DND-41 (cell line): ENCODE measurements at regions not wholly inside any gene's neighbourhood (a gene's known extent, or its start where the extent isn't known, plus 50 kb on each side); places are given as distances from the start of the nearest gene placed in this dataset.
"Not testable (repeated sequence)": the region's sequence is repeated elsewhere in the genome, so short reads cannot be mapped to it uniquely, and the experiment has no call there.

ENCODE experiments used
- ATAC-seq: fragments of 200-7000 bp; cut with Tn5 transposase; 3 replicates; pipeline ENCODE4 v1.9.1; 2021; ENCODE audit warnings: low read depth; ENCODE audit not compliant: insufficient read depth
- DNase-seq: peaks from one replicate; pipeline ENCODE4 v3.0.0-alpha.2; 2020
- H2AFZ ChIP-seq: 2 replicates; pipeline ENCODE4 v1.6.0; 2012; ENCODE audit warnings: low read depth, low read length
- H3K27ac ChIP-seq: 2 replicates; pipeline ENCODE4 v1.5.1; 2012; ENCODE audit warnings: low read length, inconsistent platforms
- H3K27me3 ChIP-seq: fragments of 200-600 bp; sonication (generic); 2 replicates; pipeline ENCODE4 v1.6.0; 2012; ENCODE audit warnings: low read length, mild to moderate bottlenecking, inconsistent platforms; ENCODE audit not compliant: insufficient read depth, poor library complexity
- H3K36me3 ChIP-seq: 2 replicates; pipeline ENCODE4 v1.5.1; 2012; ENCODE audit warnings: low read length, inconsistent platforms; ENCODE audit not compliant: insufficient read depth
- H3K4me1 ChIP-seq: 2 replicates; pipeline ENCODE4 v1.5.1; 2012; ENCODE audit warnings: mild to moderate bottlenecking, low read length; ENCODE audit not compliant: insufficient read depth
- H3K4me2 ChIP-seq: 2 replicates; pipeline ENCODE4 v1.6.0; 2012; ENCODE audit warnings: mild to moderate bottlenecking, moderate library complexity, low read length, inconsistent platforms; ENCODE audit not compliant: insufficient read depth
- H3K4me3 ChIP-seq, 2 experiments: fragments of 200-600 bp in 1 of 2; shearing (Covaris generic) in 1 of 2; 2 replicates each; pipeline ENCODE4 v1.5.1; 2012 to 2016; ENCODE audit warnings: inconsistent platforms in 2 of 2, low read length in 2 of 2, mild to moderate bottlenecking in 2 of 2, low read depth in 1 of 2, moderate library complexity in 1 of 2
- H3K79me2 ChIP-seq: 2 replicates; pipeline ENCODE4 v1.6.0; 2012; ENCODE audit warnings: low read length, inconsistent platforms; ENCODE audit not compliant: insufficient read depth
- H3K9ac ChIP-seq: 2 replicates; pipeline ENCODE4 v1.6.0; 2012; ENCODE audit warnings: low read depth, mild to moderate bottlenecking, inconsistent platforms, low read length, moderate library complexity
- H3K9me3 ChIP-seq: 2 replicates; pipeline ENCODE4 v1.5.1; 2012; ENCODE audit warnings: low read length, moderate library complexity, mild to moderate bottlenecking, inconsistent platforms; ENCODE audit not compliant: insufficient read depth, severe bottlenecking
- H4K20me1 ChIP-seq: 2 replicates; pipeline ENCODE4 v1.6.0; 2012; ENCODE audit warnings: low read length; ENCODE audit not compliant: insufficient read depth
- EZH2 ChIP-seq: IDR thresholded peaks from 3 replicates; pipeline ENCODE4 v1.6.1; 2012; ENCODE audit warnings: borderline replicate concordance, low read depth, mild to moderate bottlenecking, moderate library complexity, low read length, inconsistent platforms; ENCODE audit not compliant: severe bottlenecking
- TF ChIP-seq, protein P1 (sequence below): IDR thresholded peaks from 2 replicates; pipeline ENCODE4 v1.5.1; 2012; ENCODE audit warnings: borderline replicate concordance, low read length, moderate library complexity, mild to moderate bottlenecking; ENCODE audit not compliant: poor library complexity, severe bottlenecking; ENCODE audit errors: extremely low read depth

DNA sequence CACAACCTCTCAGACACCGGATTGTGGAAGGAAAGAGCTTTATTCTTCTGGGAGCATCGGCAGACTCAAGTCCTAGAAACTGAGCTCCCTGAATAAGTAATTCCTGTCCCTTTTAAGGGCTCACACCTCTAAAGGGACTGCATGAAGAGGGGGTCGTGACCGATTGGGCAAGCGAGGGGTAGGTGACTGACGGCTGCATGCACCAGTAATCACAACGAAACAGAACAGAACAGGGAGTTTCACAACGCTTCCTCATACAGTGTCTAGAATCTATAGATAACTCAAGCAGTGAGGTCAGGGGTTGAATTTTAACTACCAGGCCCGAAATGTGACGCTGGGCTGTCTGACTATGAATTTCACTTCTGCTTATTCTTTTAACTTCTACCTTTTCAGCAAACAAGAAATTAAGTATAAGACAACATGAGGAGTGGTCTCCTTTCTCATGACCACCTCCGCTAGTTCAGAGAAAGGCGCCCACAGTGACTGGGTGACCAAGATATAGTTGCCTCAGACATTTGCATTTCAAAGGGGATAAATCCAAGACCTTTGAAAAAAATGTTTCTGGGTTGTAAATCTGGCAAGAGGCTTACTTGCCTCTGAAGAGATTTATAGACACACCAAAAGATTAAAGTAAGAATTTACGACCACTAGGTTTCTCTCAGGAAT, 88.4 kb upstream of the ATF7IP2 start:
- H3K9ac ChIP-seq = no peak overlapping the region
- H3K27me3 ChIP-seq = no peaks in the 10 kb centered on the region
- H3K36me3 ChIP-seq = no peaks in the 10 kb centered on the region
- no peak overlapping the region for H3K4me3 ChIP-seq
- no peaks in the 10 kb centered on the region for H3K4me1 ChIP-seq
- H2AFZ ChIP-seq = no peak overlapping the region
- H3K27ac ChIP-seq = no peak overlapping the region
- no peaks in the 10 kb centered on the region for H3K9me3 ChIP-seq
- no peaks in the 10 kb centered on the region for H4K20me1 ChIP-seq
- no peak for ATAC-seq
- no peak for DNase-seq
- no peak overlapping the region for H3K4me2 ChIP-seq
- H3K79me2 ChIP-seq = no peaks in the 10 kb centered on the region
- TF ChIP-seq, protein P1, sequence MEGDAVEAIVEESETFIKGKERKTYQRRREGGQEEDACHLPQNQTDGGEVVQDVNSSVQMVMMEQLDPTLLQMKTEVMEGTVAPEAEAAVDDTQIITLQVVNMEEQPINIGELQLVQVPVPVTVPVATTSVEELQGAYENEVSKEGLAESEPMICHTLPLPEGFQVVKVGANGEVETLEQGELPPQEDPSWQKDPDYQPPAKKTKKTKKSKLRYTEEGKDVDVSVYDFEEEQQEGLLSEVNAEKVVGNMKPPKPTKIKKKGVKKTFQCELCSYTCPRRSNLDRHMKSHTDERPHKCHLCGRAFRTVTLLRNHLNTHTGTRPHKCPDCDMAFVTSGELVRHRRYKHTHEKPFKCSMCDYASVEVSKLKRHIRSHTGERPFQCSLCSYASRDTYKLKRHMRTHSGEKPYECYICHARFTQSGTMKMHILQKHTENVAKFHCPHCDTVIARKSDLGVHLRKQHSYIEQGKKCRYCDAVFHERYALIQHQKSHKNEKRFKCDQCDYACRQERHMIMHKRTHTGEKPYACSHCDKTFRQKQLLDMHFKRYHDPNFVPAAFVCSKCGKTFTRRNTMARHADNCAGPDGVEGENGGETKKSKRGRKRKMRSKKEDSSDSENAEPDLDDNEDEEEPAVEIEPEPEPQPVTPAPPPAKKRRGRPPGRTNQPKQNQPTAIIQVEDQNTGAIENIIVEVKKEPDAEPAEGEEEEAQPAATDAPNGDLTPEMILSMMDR = no peak
- no peak for TF ChIP-seq EZH2

DNA sequence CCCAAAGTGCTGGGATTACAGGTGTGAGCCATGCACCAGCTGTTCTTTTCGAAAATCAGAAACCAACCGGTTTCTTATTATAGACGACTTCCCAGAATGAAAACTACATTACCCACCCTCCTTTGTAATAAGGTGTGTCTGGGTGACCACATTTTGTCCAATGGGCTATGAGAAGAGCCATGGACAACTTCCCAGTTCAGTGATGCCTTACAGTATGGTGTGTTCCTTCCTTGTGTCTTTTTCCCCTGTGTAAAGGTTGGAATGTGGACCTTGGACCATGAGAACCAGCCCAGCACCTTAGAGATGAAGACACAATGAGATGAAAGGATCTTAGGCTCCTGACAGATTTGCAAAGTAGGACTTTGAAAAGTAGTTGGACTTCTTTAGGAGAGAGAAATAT, 85.0 kb upstream of the ATF7IP2 start:
- H3K27me3 ChIP-seq = no peaks in the 10 kb centered on the region
- no peaks in the 10 kb centered on the region for H4K20me1 ChIP-seq
- no peaks in the 10 kb centered on the region for H3K4me1 ChIP-seq
- no peaks in the 10 kb centered on the region for H3K36me3 ChIP-seq
- H3K4me2 ChIP-seq = no peak overlapping the region
- H3K27ac ChIP-seq = no peak overlapping the region
- no peaks in the 10 kb centered on the region for H3K9me3 ChIP-seq
- ATAC-seq = no peak
- no peaks in the 10 kb centered on the region for H3K79me2 ChIP-seq
- H3K4me3 ChIP-seq = no peak overlapping the region
- TF ChIP-seq, protein P1 = no peak
- no peak for TF ChIP-seq EZH2
- no peak for DNase-seq
- no peak overlapping the region for H3K9ac ChIP-seq
- no peak overlapping the region for H2AFZ ChIP-seq

DNA sequence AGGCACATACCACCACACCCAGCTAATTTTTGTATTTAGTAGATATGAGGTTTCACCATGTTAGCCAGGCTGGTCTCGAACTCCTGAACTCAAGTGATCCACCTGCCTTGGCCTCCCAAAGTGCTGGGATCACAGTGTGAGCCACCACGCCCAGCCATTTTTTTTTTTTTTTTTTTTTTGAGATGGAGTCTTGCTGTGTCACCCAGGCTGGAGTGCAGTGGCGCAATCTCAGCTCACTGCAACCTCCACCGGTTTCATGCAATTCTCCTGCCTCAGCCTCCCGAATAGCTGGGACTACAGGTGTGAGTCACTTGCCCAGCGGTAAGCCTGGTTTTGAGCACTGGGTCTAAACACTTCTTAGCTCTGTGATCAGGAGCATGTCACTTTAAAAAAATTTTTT, 84.3 kb upstream of the ATF7IP2 start:
- H2AFZ ChIP-seq, H3K4me3 ChIP-seq, H4K20me1 ChIP-seq, H3K9me3 ChIP-seq, H3K79me2 ChIP-seq, H3K9ac ChIP-seq, H3K4me1 ChIP-seq, H3K36me3 ChIP-seq, H3K27me3 ChIP-seq, ATAC-seq, H3K4me2 ChIP-seq, H3K27ac ChIP-seq, DNase-seq: not testable (repeated sequence)

DNA sequence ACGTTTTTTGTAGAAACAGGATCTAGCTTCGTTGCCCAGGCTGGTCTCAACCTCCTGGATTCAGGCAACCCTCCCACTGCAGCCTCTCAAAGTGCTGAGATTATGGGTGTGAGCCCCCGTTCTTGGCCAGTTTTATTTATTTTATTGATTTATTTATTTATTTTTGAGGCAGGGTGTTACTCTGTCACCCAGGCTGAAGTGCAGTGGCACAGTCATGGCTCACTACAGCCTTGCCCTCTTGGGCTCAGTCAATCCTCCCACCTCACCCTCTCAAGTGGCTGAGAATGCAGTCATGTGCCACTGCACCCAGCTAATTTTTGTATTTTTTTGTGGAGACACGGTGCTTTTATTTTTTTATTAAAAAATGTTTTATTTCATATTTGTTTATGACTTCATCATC, 79.9 kb upstream of the ATF7IP2 start:
- Histone ChIP-seq H3K9ac (no peak overlapping the region), H3K4me1 (no peaks in the 10 kb centered on the region), H2AFZ (no peak overlapping the region), H4K20me1 (no peaks in the 10 kb centered on the region), H3K27me3 (no peaks in the 10 kb centered on the region), H3K79me2 (no peaks in the 10 kb centered on the region), H3K36me3 (no peaks in the 10 kb centered on the region), H3K9me3 (no peaks in the 10 kb centered on the region), H3K4me3 (no peak overlapping the region), H3K4me2 (no peak overlapping the region), H3K27ac (no peak overlapping the region)
- ATAC-seq = no peak
- TF ChIP-seq EZH2 = no peak
- TF ChIP-seq, protein P1 = no peak
- no peak for DNase-seq
